ENCODE measurements at regions not wholly inside any gene's neighbourhood (a gene's known extent, or its start where the extent isn't known, plus 50 kb on each side); places are given as distances from the start of the nearest gene placed in this dataset.

DNA sequence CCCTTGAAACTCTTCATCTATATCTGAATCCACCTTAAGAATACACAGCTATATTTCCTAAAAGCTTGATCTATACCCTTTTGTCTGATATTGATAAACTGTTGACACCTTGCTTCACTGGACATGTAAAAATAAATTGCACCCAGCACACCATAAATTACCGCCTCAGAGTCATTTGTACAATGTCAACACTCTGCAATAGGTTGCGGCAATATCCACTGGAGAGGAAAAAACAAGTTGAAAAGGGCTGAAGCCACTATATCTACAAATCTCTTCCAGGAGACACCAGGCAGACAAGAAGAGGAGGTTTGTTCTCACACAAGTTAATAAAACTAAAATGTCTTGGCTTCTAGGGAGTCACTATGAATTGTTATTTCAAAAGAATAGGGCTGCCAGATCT, 656.9 kb downstream of the CDH8 start:
- H3K4me1 ChIP-seq (ENCODE audit: insufficient read depth) = no peaks in the 10 kb centered on the region
- intact Hi-C loops (cut with DNase I) = no loop called here
- no peaks in the 10 kb centered on the region for H3K27me3 ChIP-seq
- WGBS, 3 donors = 85 to 88% (median 87%) methylated on average over 2 of the region's 2 CpGs
- H3K4me3 ChIP-seq = no peak overlapping the region
- H3K27ac ChIP-seq = no peak overlapping the region
- no peak for DNase-seq
- H3K36me3 ChIP-seq = no peaks in the 10 kb centered on the region
- TF ChIP-seq POLR2A (IDR thresholded peaks at IDR 0.05) (no peak), EP300 (IDR thresholded peaks at IDR 0.05) (no peak)
- TF ChIP-seq, protein P1, sequence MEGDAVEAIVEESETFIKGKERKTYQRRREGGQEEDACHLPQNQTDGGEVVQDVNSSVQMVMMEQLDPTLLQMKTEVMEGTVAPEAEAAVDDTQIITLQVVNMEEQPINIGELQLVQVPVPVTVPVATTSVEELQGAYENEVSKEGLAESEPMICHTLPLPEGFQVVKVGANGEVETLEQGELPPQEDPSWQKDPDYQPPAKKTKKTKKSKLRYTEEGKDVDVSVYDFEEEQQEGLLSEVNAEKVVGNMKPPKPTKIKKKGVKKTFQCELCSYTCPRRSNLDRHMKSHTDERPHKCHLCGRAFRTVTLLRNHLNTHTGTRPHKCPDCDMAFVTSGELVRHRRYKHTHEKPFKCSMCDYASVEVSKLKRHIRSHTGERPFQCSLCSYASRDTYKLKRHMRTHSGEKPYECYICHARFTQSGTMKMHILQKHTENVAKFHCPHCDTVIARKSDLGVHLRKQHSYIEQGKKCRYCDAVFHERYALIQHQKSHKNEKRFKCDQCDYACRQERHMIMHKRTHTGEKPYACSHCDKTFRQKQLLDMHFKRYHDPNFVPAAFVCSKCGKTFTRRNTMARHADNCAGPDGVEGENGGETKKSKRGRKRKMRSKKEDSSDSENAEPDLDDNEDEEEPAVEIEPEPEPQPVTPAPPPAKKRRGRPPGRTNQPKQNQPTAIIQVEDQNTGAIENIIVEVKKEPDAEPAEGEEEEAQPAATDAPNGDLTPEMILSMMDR (IDR thresholded peaks at IDR 0.05) = no peak
- no peaks in the 10 kb centered on the region for H3K9me3 ChIP-seq

DNA sequence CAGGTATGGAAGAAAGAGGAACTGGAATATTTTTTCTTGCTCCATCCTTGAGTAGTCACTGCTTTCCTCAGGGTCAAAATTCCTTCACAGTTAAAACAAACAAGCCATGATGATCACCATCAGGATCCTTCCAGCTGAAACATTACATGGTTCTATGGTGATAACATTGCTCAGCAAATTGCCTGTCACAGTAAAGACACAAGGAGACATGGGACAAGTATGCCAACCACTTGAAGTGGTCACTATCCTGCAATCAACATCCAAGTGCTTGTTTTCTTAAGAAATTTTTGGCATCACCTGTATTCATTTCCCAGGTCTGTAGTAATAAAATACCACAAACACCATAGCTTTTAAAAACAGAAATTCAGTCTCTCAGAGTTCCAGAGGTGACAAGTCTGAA, 662.2 kb downstream of the CDH8 start:
- no peak overlapping the region for H3K27ac ChIP-seq
- intact Hi-C loops (cut with DNase I) = no loop called here
- H3K4me1 ChIP-seq (ENCODE audit: insufficient read depth) = no peaks in the 10 kb centered on the region
- DNase-seq = no peak
- H3K9me3 ChIP-seq = no peaks in the 10 kb centered on the region
- H3K36me3 ChIP-seq = no peaks in the 10 kb centered on the region
- H3K4me3 ChIP-seq = no peak overlapping the region
- TF ChIP-seq POLR2A (IDR thresholded peaks at IDR 0.05) = no peak
- TF ChIP-seq EP300 (IDR thresholded peaks at IDR 0.05) = no peak
- TF ChIP-seq, protein P1 (IDR thresholded peaks at IDR 0.05) = no peak
- no peaks in the 10 kb centered on the region for H3K27me3 ChIP-seq

DNA sequence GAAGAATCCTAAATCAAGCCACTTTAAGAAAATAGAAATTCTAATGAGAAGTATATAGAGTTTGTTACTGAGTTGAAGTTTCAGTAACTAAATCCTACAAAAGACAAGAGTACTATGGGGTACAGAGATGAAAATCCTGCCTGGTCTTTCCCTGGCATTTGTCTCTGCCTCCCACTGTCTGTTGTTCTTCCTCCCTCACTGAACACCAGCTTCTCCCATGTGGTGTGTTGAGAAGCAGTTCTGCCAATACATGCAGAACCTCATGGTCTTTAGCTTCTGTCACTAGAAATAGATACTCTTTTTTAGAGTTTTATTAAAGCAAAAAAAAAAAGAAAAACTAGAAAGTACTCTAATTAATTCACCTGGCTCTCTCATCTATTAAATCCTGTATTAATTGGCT, 664.4 kb downstream of the CDH8 start:
- intact Hi-C loops (cut with DNase I) = no loop called here
- no peak overlapping the region for H3K27ac ChIP-seq
- no peak for DNase-seq
- no peaks in the 10 kb centered on the region for H3K27me3 ChIP-seq
- no peaks in the 10 kb centered on the region for H3K4me1 ChIP-seq (ENCODE audit: insufficient read depth)
- no peak overlapping the region for H3K4me3 ChIP-seq
- TF ChIP-seq, protein P1 (IDR thresholded peaks at IDR 0.05) = no peak
- TF ChIP-seq POLR2A (IDR thresholded peaks at IDR 0.05) (no peak), EP300 (IDR thresholded peaks at IDR 0.05) (no peak)
- no peaks in the 10 kb centered on the region for H3K9me3 ChIP-seq
- no peaks in the 10 kb centered on the region for H3K36me3 ChIP-seq

DNA sequence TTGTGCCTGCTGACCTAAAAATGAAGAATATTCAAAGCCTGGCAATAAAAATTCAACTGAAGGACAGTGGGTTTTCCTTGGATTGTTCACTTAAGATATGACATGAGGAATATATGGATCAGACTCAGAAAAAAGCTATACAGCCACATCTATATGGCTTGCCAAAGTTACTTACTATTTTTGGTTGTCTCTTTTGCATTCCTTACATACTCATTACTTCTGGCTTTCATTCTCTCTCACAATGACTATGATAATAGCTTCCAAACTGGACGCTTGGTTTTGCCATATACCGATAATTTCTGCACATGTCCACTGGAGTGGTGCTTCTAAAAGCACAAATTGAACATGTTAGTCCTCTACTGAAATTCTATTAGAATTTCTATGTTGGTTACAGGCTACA, 664.9 kb downstream of the CDH8 start:
- DNase-seq = no peak
- intact Hi-C loops (cut with DNase I) = no loop called here
- Histone ChIP-seq H3K9me3 (no peaks in the 10 kb centered on the region), H3K4me1 (ENCODE audit: insufficient read depth) (no peaks in the 10 kb centered on the region), H3K4me3 (no peak overlapping the region), H3K27ac (no peak overlapping the region), H3K36me3 (no peaks in the 10 kb centered on the region), H3K27me3 (no peaks in the 10 kb centered on the region)
- 49 to 71% (median 70%) methylated on average over 2 of the region's 2 CpGs for WGBS, 3 donors
- TF ChIP-seq, protein P1 (IDR thresholded peaks at IDR 0.05) = no peak
- no peak for TF ChIP-seq POLR2A (IDR thresholded peaks at IDR 0.05)
- no peak for TF ChIP-seq EP300 (IDR thresholded peaks at IDR 0.05)

DNA sequence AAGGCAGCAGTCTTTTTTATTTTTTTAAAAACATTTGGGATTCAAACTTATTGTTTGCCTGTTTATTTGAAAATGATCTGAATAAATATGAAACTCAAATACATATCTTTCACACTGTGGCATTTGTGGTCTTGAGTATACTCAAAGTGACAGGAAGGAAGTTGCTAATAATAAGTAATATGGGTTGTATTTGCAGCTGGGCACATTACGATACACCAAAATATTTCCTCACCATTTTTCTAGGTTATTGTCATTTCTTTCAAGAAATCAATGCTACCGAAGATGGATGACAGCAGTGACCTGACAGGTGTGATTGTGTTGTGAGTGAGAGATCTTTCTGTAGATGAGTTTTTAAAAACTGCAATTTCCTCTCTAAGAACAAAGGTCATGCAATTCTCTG, 665.7 kb downstream of the CDH8 start:
- DNase-seq = no peak
- TF ChIP-seq POLR2A (IDR thresholded peaks at IDR 0.05) (no peak), EP300 (IDR thresholded peaks at IDR 0.05) (no peak)
- TF ChIP-seq, protein P1 (IDR thresholded peaks at IDR 0.05) = no peak
- Histone ChIP-seq H3K27me3 (no peaks in the 10 kb centered on the region), H3K4me3 (no peak overlapping the region), H3K9me3 (no peaks in the 10 kb centered on the region), H3K27ac (no peak overlapping the region), H3K36me3 (no peaks in the 10 kb centered on the region), H3K4me1 (ENCODE audit: insufficient read depth) (no peaks in the 10 kb centered on the region)
- WGBS, 3 donors = 78 to 81% (median 81%) methylated on average over 2 of the region's 2 CpGs
- intact Hi-C loops (cut with DNase I) = no loop called here

Data from ovary (tissue), 7 donors.